Middle frontal gyrus (tissue), 1 donor: ENCODE measurements at regions not wholly inside any gene's neighbourhood (a gene's known extent, or its start where the extent isn't known, plus 50 kb on each side); places are given as distances from the start of the nearest gene placed in this dataset.

Source experiments
- DNase-seq: peaks from one replicate; pipeline ENCODE4 v3.0.0-alpha.2; 2015; ENCODE audit warnings: low spot score; ENCODE audit errors: extremely low spot score

DNA sequence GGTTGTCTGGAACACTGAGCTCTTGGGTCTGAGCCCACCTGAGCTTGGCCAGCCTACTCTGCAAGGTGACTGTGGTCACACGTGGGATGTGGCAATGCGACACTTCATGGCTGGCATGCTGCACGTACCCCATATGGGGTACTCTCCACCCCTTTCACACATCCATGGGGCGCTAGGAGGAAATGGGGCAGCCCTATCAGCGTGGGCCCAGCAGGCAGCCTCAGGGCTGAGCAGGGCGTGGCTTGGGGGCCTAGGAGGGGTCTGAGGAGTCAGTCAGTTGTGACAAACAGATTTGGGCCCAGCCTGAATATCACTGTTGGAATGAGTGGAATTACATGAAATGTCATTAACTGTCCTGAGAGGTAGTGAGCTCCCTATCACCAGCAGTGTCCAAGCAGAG is 82.3 kb upstream of the LINGO1 start:
- DNase-seq: no peak

- DNase-seq: no peak
Measured at GRCh38 chr15:77714555-77714954, 81.8 kb upstream of the LINGO1 start.

DNA sequence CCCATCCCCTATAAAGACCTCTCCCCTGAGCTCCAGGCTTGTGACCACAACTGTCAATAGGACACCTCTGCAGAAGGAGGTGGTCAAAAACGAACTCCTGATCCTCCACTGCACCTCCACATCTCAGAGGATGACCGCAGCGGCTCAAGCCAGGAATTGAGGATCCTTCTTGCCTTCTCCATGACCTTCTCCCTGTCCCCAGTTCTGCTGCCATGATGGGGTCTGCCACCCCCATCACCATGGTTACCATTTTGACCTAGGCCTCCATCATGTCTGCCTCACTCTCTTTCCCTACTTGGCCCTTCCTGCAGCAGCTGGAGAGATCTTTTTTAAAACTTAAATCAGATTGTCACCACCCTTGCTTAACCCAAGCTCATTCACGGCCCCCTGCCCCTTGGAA is 81.3 kb upstream of the LINGO1 start:
- no peak for DNase-seq

DNA sequence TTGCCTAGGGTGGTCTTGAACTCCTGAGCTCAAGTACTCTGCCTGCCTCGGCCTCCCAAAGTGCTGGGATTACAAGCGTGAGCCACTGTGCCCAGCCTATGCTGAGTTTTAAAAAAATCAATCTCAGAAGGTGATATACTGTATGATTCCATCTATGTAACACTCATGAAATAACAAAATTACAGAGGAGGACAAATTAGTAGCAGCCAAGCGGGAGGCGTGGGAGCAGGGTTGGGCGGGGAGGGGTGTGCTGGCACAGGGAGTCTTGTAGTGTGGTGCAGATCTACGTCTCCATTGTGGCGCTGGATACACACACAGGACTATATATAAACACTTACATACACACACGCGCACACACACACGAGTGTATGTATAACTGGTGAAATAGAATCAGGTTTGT is 80.6 kb upstream of the LINGO1 start:
- no peak for DNase-seq

DNA sequence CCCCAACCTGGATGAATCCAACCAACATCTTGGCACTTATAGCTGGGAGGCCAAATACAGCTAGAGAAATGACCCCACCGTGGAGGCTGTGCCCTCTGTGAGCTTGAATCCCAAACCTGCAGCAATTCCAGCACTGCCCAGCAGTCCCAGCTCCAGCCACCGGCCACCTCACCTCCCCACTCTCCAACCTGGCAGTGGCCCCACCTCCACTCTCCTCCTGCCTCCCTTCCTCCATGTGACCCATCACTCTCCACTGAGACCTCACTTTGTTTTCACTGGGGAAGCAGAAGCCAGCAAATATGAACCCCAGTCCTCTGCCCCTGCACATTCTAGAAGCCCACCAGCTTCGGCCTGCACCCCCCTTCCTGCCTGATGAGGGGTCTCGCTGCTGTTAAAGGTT is 79.7 kb upstream of the LINGO1 start:
- DNase-seq: no peak

GRCh38 chr15:77710637-77711036 is 77.9 kb upstream of the LINGO1 start:
- DNase-seq: no peak

DNA sequence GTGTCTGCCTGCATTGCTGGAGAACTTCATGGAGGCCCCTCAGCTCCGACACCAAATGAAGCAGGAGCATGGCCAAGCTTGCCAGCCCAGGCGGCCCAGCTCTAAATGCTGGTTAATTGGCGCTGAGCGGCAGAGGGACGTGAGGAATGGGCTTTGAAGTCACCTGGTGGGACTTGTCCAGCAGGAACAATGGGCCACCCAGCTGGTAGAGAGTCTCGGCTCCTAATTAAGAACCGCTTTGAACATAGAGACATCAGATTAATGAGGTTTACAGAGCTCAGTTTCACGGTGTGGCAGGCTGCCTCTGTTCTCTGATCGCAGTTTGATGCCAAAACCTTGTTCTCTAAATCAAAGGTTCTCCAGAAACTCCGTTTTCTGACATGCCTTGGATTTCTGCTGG is 77.5 kb upstream of the LINGO1 start:
- no peak for DNase-seq

GRCh38 chr15:77709135-77709886 is 76.6 kb upstream of the LINGO1 start:
- no peak for DNase-seq

- DNase-seq: peak; percentile 52
Measured at GRCh38 chr15:77706482-77707244, 74.0 kb upstream of the LINGO1 start.

DNA sequence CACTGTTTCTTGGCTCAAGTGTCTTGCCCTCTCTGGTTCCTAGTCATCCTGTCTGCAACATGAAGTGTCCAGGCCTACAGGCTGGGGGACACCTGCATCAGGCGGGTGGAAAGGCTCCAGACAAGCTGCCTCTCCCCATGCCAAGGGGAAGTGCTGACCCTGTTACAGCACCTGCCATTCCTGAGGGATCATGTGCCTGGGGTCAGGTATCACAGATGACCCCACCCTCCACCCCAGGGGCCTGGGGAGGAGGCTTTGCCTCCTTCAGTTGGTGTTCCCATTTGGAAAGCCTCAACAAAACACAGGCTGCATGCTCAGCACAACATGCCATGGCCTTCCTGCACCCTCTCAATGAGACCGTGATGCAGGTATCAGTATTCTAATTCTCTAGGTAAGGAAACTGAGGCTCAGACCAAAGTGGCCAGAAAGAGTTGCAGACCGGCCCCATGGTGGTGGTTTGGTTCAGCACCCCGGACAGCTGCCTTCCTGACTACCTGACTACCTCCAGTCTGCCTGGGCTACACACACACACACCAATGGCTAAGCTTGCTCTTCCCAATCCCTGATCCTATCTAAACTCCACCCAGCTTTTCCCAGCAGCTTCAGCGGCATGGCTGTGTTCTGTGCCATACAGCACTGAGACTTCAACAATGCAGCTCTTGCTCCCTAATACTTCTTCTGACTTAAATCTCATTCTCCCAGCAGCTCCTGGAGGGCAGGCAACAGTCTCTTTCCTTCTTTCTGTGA is 69.7 kb upstream of the LINGO1 start:
- DNase-seq: no peak

DNA sequence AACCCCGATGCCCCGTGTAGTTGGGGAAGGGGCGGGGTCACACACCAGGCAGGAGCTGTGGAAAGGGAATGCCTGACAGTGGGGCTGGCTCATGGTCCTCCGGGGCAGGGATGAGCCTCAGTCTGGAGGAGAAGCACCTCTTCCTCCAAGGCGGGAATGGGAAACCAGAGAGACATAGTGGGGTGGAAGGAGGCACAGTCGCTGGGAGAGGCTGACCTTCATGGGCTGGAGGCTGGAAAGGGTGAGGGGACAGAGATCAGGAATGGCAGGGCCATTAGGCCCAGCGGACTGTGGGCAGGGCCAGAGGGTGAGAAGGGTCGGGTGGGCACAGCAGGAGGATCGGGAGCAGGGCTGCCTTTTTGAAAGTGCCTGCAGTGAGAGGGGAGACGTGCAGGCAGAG is 65.8 kb upstream of the LINGO1 start:
- DNase-seq: no peak

DNA sequence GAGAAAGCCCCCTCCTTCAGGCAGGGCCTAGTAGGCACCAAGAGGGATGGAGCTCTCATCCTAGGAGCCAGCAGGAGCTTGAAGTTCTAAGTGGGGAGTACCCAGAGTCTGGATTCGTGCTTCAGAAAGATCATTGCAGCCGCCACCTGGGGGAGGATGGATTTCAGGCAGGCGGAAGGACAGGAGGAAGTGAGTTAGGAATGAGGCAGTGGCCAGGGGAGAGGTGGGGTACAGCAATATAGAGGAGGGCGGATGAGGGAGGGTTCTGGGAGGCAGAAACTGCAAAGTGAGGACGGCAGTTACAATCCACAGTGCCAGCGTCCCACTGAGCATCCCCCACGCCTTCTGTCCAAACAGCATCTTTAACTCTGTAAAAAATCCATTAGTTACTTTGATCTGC is 65.2 kb upstream of the LINGO1 start:
- DNase-seq: no peak

DNA sequence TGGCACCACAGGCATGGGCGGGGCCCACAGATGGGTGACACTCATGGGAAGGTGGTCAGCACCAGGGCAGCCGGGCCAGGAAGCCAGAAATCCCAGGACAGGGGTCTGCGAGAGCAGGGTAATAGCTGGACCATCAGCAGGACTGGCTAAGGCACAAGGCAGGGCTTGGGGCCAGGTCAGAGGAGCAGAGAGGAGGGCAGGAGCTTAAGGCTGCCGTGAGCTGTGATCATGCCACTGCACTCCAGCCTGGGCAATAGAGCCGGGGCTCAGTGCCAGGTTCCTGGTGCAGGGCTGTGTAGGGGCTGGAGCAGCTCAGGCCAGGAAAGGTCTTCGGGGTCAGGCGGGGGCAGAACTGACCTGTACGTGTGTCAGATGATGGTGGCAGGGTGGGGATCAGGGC is 64.2 kb upstream of the LINGO1 start:
- DNase-seq: no peak

DNA sequence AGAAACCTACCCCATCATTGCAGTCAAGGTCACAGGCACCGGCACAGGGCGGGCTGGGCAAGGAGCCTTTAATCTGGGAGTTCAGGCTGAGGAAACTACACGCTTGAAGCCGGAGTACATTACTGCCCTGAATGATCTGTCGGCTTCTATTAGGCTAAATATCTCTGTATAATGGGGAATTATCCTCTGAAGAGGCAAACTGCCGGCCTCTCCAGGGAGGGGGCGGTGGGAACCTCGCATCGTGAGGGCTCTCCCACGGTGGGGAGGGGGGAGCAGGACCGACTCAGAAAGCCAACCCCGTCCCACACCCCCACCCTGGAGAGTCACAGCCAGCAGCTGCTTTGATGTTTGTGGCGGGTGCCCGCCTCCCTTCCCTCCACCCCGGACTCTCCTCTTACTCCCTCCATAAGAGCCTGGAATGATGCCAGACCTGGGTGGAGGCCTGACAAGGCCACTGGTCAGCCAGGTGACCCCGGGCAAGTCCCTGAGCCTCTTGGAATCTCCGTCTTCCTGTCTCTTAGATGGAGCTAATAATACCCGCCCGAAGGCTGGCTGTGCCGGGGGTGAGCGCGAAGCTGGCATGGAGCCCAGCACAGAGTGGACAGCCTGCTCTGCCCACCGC is 63.4 kb upstream of the LINGO1 start:
- DNase-seq: no peak

DNA sequence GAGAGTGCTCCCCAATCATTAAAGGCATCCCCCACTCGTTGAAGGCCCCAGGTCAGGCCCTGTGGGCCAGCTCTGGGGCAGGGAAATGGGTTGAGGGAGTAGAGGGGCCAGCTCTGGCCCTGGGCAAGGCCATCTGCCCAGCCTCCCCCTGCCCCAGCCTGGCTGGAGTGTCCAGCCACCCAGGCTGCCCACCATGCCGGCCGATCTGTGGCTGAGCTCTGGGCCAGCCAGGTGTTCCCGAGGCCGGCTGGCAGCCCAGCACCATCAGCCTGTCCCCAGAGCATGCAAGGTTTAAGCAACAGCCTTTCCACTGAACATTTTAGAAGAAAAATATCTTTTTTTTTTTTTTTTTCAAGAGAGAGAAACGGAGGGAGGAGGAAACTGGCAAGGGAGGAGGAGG is 62.8 kb upstream of the LINGO1 start:
- no peak for DNase-seq

DNA sequence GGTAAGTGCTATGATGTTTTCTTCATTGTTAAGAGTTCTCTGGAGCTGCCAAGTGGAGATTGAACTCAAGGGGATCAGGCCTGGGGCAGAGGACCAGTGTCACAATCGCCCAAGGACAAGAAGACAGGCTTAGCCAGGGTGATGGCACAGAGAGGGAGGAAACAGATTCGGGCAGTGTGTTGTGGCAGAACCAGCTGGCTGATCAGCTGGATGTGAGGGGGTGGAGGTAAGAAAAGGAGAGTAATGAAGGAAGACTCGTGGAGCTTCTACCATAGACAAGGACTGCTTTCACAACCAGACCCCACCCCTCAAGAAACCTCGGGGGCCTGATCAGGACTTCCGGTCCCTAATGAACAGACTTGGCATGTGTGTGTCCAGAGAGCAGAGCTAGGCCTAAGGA is 60.9 kb upstream of the LINGO1 start:
- DNase-seq: no peak

DNA sequence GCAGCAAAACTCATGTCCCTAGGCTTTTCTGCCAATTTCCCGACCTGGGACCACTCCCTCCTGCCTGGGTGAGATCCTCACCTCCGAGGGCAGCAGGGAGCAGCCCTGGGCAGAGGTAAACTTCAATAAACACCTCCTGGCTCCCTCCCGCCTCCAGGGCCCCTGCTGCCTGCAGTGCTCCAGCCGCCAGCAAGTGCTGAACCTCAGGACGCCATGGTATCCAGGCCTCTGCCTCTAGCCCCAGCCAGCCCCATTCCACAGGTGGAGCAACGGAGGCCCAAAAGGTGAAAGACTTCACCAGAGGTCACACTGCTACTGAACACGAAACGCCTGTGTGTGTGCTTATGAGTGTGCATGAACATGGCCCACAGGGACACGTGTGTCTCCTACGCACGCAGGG is 59.9 kb upstream of the LINGO1 start:
- DNase-seq: no peak

DNA sequence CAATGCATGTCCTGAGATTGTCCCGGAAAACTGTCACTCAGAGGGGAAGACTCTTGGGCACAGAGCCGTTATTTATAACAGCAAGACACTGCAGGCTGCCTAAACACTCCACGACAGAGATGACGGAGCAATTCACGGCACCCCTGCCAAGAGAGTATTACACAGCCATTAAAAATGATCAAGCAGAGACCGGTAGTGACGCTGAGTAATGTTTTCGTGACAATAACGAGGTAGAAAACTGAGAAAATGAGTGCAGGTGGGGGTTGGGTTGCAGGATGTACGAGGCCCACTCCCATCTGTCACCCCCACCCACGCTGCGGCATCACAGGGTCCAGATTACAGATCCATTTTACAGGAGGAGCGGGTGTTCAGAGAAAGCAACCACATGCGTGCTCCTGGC is 58.9 kb upstream of the LINGO1 start:
- no peak for DNase-seq

- DNase-seq: no peak
Measured at GRCh38 chr15:77689821-77690220, 57.1 kb upstream of the LINGO1 start.

DNA sequence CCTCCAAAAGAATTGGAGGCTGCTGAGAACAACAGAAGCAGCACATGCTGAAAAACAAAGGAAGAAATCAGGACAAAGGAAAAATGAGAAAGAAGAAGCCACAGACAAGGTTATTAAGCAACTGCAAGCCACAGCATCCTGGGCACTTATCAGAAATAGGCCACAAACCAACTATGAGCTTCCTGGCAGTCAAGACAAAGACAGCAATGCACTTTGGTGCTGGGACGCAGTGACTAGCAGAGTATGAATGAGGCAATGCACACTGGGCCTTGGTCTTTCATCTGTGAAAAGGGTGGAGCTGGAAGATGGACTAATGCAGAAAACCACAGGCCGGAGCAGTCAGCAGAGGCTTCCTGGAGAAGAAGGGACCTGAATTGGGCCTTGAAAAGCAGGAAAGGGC is 56.0 kb upstream of the LINGO1 start:
- no peak for DNase-seq

DNA sequence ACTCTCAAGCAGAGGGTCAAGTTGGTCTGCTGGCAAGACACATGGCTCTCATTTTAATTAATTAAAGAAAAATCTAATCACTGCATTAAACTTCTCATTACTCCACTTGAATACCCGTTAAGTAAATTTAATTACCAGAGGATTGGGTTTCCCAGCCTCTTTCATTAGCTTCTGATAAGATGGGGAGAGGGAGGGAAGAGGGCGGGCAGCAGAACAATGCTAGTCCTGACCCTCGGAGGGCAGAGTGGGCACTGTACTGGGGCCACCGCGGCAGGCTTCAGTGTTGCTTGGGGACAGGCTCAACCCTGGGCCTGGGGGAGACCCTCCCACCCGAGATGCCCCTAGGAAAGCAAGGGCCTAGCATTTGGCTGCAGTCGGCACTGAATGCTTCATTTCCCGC is 55.6 kb upstream of the LINGO1 start:
- DNase-seq: no peak
